HEK293 (cell line): ENCODE measurements at regions not wholly inside any gene's neighbourhood (a gene's known extent, or its start where the extent isn't known, plus 50 kb on each side); places are given as distances from the start of the nearest gene placed in this dataset.

ENCODE experiments used
- BCL11A ChIP-seq: fragments of 450-650 bp; formaldehyde crosslinking; IDR thresholded peaks from 2 replicates; pipeline ENCODE4 v1.5.1; 2016; ENCODE audit warnings: low read depth, missing biosample characterization, missing genetic modification characterization
- YY1 ChIP-seq: fragments of 450-650 bp; formaldehyde crosslinking; IDR thresholded peaks from 2 replicates; pipeline ENCODE4 v1.5.1; 2018; ENCODE audit warnings: missing biosample characterization, missing genetic modification characterization
- ZBTB49 ChIP-seq: fragments of 450-650 bp; formaldehyde crosslinking; IDR thresholded peaks from 2 replicates; pipeline ENCODE4 v1.5.1; 2016; ENCODE audit warnings: missing biosample characterization, missing genetic modification characterization, low read depth
- ZNF184 ChIP-seq: fragments of 450-650 bp; IDR thresholded peaks from 2 replicates; pipeline ENCODE4 v1.5.1; 2018; ENCODE audit warnings: missing biosample characterization, mild to moderate bottlenecking, missing genetic modification characterization
- ZNF274 ChIP-seq, 2 experiments: fragments of 200-500 bp in 1 of 2; fragments of 450-650 bp in 1 of 2; sonication (Bioruptor generic) in 1 of 2; formaldehyde crosslinking in 1 of 2; IDR thresholded peaks; 2 replicates each; pipeline versions ENCODE4 v1.5.1 to v1.6.1; 2014 to 2016; ENCODE audit warnings: borderline replicate concordance in 1 of 2, inconsistent platforms in 1 of 2, low read length in 1 of 2, missing biosample characterization in 1 of 2, missing genetic modification characterization in 1 of 2
- ZNF280D ChIP-seq: fragments of 450-650 bp; formaldehyde crosslinking; IDR thresholded peaks from 2 replicates; pipeline ENCODE4 v1.5.1; 2016; ENCODE audit warnings: missing biosample characterization, missing genetic modification characterization
- ZNF335 ChIP-seq: fragments of 450-650 bp; formaldehyde crosslinking; conservative IDR thresholded peaks from 2 replicates; pipeline ENCODE4 v1.5.1; 2016; ENCODE audit warnings: missing biosample characterization, missing genetic modification characterization
- ZNF433 ChIP-seq: fragments of 450-650 bp; formaldehyde crosslinking; IDR thresholded peaks from 2 replicates; pipeline ENCODE4 v1.5.1; 2016; ENCODE audit warnings: missing biosample characterization, missing genetic modification characterization, low read depth
- ZNF529 ChIP-seq: fragments of 450-650 bp; formaldehyde crosslinking; IDR thresholded peaks from 2 replicates; pipeline ENCODE4 v1.5.1; 2017; ENCODE audit warnings: missing genetic modification characterization, missing biosample characterization; ENCODE audit not compliant: insufficient replicate concordance
- ZNF660 ChIP-seq: fragments of 450-650 bp; IDR thresholded peaks from 2 replicates; pipeline ENCODE4 v1.5.1; 2018; ENCODE audit warnings: missing biosample characterization, mild to moderate bottlenecking, missing genetic modification characterization
- TF ChIP-seq, protein P1 (sequence below): fragments of 450-650 bp; formaldehyde crosslinking; IDR thresholded peaks from 2 replicates; pipeline ENCODE4 v1.5.1; 2016; ENCODE audit warnings: missing biosample characterization, missing genetic modification characterization
- TF ChIP-seq, protein P2 (sequence below): fragments of 450-650 bp; formaldehyde crosslinking; IDR thresholded peaks from 2 replicates; pipeline ENCODE4 v1.5.1; 2016; ENCODE audit warnings: missing biosample characterization, missing genetic modification characterization
- TF ChIP-seq, protein P3 (sequence below): fragments of 450-650 bp; formaldehyde crosslinking; IDR thresholded peaks from 2 replicates; pipeline ENCODE4 v1.5.1; 2016; ENCODE audit warnings: missing biosample characterization, missing genetic modification characterization

DNA sequence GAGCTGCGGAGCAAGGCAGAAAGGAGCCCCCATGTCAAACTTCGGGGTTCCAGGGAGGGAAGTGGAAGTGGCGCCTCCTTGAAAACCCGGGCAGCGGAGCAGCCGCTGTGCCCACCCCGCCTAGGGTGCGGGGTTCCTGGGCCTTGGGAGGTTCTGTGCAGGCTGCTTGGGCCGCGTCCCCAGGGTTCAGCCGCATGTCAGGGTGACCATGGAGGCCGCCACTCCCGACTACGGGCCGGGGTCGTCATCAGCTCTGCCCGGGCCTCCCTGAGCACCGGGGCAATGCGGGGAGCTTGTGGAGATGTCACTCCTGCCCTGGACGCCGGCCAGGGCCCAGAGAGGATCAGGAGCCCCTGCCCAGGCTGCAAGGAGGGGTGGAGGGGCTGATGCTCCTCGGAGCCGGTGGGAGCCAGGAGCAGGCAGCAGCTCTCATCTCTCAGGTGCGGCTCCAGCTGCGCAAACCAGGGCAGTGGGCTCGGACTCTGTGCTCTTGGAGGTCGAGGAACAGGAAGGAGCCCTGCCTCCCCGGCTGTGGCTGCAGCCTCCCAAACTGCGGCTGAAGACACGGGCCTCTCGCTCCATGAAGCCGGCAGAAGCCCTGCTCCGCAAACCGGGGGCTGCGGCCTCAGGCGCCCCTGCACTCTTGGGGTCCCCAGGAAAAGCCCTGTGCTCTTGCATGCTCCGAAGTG lies 1286.5 kb downstream of the TMEM121 start:
- no peak for TF ChIP-seq ZNF529 (tag by site-specific recombination)
- TF ChIP-seq, protein P1, sequence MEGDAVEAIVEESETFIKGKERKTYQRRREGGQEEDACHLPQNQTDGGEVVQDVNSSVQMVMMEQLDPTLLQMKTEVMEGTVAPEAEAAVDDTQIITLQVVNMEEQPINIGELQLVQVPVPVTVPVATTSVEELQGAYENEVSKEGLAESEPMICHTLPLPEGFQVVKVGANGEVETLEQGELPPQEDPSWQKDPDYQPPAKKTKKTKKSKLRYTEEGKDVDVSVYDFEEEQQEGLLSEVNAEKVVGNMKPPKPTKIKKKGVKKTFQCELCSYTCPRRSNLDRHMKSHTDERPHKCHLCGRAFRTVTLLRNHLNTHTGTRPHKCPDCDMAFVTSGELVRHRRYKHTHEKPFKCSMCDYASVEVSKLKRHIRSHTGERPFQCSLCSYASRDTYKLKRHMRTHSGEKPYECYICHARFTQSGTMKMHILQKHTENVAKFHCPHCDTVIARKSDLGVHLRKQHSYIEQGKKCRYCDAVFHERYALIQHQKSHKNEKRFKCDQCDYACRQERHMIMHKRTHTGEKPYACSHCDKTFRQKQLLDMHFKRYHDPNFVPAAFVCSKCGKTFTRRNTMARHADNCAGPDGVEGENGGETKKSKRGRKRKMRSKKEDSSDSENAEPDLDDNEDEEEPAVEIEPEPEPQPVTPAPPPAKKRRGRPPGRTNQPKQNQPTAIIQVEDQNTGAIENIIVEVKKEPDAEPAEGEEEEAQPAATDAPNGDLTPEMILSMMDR (tag by site-specific recombination): no peak
- TF ChIP-seq, protein P2, sequence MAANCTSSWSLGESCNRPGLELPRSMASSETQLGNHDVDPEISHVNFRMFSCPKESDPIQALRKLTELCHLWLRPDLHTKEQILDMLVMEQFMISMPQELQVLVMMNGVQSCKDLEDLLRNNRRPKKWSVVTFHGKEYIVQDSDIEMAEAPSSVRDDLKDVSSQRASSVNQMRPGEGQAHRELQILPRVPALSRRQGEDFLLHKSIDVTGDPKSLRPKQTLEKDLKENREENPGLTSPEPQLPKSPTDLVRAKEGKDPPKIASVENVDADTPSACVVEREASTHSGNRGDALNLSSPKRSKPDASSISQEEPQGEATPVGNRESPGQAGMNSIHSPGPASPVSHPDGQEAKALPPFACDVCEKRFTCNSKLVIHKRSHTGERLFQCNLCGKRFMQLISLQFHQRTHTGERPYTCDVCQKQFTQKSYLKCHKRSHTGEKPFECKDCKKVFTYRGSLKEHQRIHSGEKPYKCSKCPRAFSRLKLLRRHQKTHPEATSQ (tag by site-specific recombination): no peak
- TF ChIP-seq, protein P3, sequence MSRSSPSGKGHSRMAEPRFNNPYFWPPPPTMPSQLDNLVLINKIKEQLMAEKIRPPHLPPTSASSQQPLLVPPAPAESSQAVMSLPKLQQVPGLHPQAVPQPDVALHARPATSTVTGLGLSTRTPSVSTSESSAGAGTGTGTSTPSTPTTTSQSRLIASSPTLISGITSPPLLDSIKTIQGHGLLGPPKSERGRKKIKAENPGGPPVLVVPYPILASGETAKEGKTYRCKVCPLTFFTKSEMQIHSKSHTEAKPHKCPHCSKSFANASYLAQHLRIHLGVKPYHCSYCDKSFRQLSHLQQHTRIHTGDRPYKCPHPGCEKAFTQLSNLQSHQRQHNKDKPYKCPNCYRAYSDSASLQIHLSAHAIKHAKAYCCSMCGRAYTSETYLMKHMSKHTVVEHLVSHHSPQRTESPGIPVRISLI (tag by site-specific recombination): no peak
- TF ChIP-seq BCL11A (tag by site-specific recombination): no peak
- TF ChIP-seq ZNF274 (IDR thresholded peaks at IDR 0.05; ENCODE audit: low read length): no peak
- TF ChIP-seq ZNF274 (tag by site-specific recombination; IDR thresholded peaks at IDR 0.05; ENCODE audit: borderline replicate concordance): no peak
- TF ChIP-seq YY1 (tag by site-specific recombination): no peak
- TF ChIP-seq ZNF433: no peak
- no peak for TF ChIP-seq ZNF184 (tag by site-specific recombination)
- no peak for TF ChIP-seq ZNF280D (tag by site-specific recombination)
- TF ChIP-seq ZBTB49 (tag by site-specific recombination): no peak
- no peak for TF ChIP-seq ZNF335 (tag by site-specific recombination)
- TF ChIP-seq ZNF660 (tag by site-specific recombination): no peak
